ENCODE measurements at regions not wholly inside any gene's neighbourhood (a gene's known extent, or its start where the extent isn't known, plus 50 kb on each side); places are given as distances from the start of the nearest gene placed in this dataset.

DNA sequence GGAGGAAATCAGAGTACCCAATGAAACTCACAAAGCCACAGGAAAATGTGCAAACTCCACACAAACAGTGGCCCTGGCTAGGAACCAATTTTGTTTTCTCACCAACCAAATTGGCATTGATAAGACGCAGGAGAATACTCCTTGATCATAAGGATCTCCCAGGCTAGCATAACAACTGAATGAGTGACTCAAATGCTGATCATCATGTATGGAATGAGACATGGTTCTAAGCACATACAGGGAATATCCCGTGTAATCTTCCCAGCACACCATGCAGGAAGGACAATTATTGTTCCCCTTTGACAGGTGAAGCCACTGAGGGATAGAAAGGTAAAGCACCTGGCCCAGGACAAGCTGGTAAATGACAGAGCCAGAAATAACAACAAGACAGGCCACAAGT is 180.0 kb upstream of the DUSP10 start:
- no peak for DNase-seq
- TF ChIP-seq EZH2 (IDR thresholded peaks at IDR 0.05; ENCODE audit: low read depth), result no peak
- TF ChIP-seq, protein P1, sequence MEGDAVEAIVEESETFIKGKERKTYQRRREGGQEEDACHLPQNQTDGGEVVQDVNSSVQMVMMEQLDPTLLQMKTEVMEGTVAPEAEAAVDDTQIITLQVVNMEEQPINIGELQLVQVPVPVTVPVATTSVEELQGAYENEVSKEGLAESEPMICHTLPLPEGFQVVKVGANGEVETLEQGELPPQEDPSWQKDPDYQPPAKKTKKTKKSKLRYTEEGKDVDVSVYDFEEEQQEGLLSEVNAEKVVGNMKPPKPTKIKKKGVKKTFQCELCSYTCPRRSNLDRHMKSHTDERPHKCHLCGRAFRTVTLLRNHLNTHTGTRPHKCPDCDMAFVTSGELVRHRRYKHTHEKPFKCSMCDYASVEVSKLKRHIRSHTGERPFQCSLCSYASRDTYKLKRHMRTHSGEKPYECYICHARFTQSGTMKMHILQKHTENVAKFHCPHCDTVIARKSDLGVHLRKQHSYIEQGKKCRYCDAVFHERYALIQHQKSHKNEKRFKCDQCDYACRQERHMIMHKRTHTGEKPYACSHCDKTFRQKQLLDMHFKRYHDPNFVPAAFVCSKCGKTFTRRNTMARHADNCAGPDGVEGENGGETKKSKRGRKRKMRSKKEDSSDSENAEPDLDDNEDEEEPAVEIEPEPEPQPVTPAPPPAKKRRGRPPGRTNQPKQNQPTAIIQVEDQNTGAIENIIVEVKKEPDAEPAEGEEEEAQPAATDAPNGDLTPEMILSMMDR (conservative IDR thresholded peaks at IDR 0.05), result no peak
- H3K9me3 ChIP-seq (ENCODE audit: insufficient read depth, low read depth), result no peaks in the 10 kb centered on the region
- H2AFZ ChIP-seq, result no peak overlapping the region
- no peaks in the 10 kb centered on the region for H3K79me2 ChIP-seq (ENCODE audit: low read depth)
- ChIA-PET CTCF (interaction anchor here (0.7 kb wide), 1 partner anchor 88 kb away, joined by 3 read pairs; no protein-coding TSS in a partner anchor), POLR2A (ENCODE audit: unreplicated experiment) (no interaction called here)
- intact Hi-C loops (cut with micrococcal nuclease; ENCODE audit: unreplicated experiment), result no loop called here
- no peaks in the 10 kb centered on the region for H3K36me3 ChIP-seq (ENCODE audit: low read depth)
- no peaks in the 10 kb centered on the region for H3K27me3 ChIP-seq (ENCODE audit: insufficient read depth, low read depth)
- H3K4me1 ChIP-seq (replicated peaks; ENCODE audit: insufficient read depth), result no peaks in the 10 kb centered on the region
- H4K20me1 ChIP-seq (ENCODE audit: insufficient read depth), result no peaks in the 10 kb centered on the region
- no peak overlapping the region for H3K4me2 ChIP-seq
- H3K4me3 ChIP-seq, result no peak overlapping the region
- H3F3A ChIP-seq (ENCODE audit: insufficient read depth, low read depth), result no peaks in the 10 kb centered on the region
- no peak overlapping the region for H3K27ac ChIP-seq
- H3K9me2 ChIP-seq (ENCODE audit: insufficient read depth), result no peaks in the 10 kb centered on the region
- BruUV-seq (replicated peaks), result no TSS peak

DNA sequence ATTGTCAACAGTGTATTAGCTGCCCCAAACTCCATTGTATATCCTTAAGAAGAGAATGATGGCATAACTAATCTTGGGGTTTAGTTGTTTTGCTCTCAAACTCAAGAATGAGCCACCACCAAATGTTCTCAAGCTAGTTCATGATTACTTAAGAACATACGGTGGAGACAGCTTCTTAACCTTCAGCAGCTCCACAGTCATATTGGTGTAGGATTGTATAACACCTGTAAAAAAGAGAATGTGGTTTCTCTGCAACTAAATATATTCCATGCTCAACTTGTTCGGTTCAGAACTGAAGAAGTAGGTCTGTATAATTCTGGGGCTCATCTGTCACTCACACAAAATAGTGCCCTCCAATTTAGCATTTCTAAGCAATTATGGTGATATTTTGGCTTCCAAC is 177.9 kb upstream of the DUSP10 start:
- BruUV-seq (replicated peaks), result no TSS peak
- no peak overlapping the region for H3K4me2 ChIP-seq
- no peaks in the 10 kb centered on the region for H3K9me2 ChIP-seq (ENCODE audit: insufficient read depth)
- TF ChIP-seq EZH2 (IDR thresholded peaks at IDR 0.05; ENCODE audit: low read depth), result no peak
- TF ChIP-seq, protein P1 (conservative IDR thresholded peaks at IDR 0.05), result no peak
- DNase-seq, result no peak
- H3F3A ChIP-seq (ENCODE audit: insufficient read depth, low read depth), result no peaks in the 10 kb centered on the region
- no peak overlapping the region for H3K27ac ChIP-seq
- H3K79me2 ChIP-seq (ENCODE audit: low read depth), result no peaks in the 10 kb centered on the region
- intact Hi-C loops (cut with micrococcal nuclease; ENCODE audit: unreplicated experiment), result no loop called here
- CTCF ChIA-PET, result no interaction called here
- H3K27me3 ChIP-seq (ENCODE audit: insufficient read depth, low read depth), result no peaks in the 10 kb centered on the region
- POLR2A ChIA-PET (ENCODE audit: unreplicated experiment), result no interaction called here
- no peak overlapping the region for H3K4me3 ChIP-seq
- H3K9me3 ChIP-seq (ENCODE audit: insufficient read depth, low read depth), result no peaks in the 10 kb centered on the region
- no peak overlapping the region for H2AFZ ChIP-seq
- no peaks in the 10 kb centered on the region for H3K36me3 ChIP-seq (ENCODE audit: low read depth)
- H4K20me1 ChIP-seq (ENCODE audit: insufficient read depth), result no peaks in the 10 kb centered on the region
- no peaks in the 10 kb centered on the region for H3K4me1 ChIP-seq (replicated peaks; ENCODE audit: insufficient read depth)

DNA sequence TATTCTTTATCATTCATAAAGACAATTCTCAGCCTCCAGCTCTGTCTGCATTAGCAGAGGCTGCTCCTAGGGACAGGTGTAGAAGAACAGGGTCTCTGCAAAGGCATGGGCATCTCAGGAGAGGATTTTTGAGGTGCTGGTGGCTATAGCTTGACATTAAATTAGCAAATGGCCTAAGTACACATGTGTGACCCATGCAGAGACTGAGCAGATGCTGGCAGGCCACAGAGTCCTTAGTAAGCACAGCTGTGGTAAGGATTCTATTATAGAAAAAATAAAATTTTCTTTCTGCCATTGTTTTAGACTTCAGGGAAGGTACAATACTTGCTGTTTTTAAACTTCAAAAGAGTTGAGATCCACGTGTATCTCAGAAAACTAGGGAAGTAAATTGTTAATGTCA is 177.5 kb upstream of the DUSP10 start:
- no TSS peak for BruUV-seq (replicated peaks)
- TF ChIP-seq, protein P1 (conservative IDR thresholded peaks at IDR 0.05), result no peak
- TF ChIP-seq EZH2 (IDR thresholded peaks at IDR 0.05; ENCODE audit: low read depth), result no peak
- DNase-seq, result no peak
- Histone ChIP-seq H4K20me1 (ENCODE audit: insufficient read depth) (no peaks in the 10 kb centered on the region), H3K27ac (no peak overlapping the region), H3K36me3 (ENCODE audit: low read depth) (no peaks in the 10 kb centered on the region), H3K9me2 (ENCODE audit: insufficient read depth) (no peaks in the 10 kb centered on the region), H3K4me2 (no peak overlapping the region), H3K4me3 (no peak overlapping the region), H3K9me3 (ENCODE audit: insufficient read depth, low read depth) (no peaks in the 10 kb centered on the region), H3F3A (ENCODE audit: insufficient read depth, low read depth) (peaks cover under 1% of the 10 kb centered on the region; the same call in 1 of the 2 replicates), H3K79me2 (ENCODE audit: low read depth) (no peaks in the 10 kb centered on the region), H3K4me1 (replicated peaks; ENCODE audit: insufficient read depth) (no peaks in the 10 kb centered on the region; the same call in 1 of the 2 replicates), H2AFZ (no peak overlapping the region), H3K27me3 (ENCODE audit: insufficient read depth, low read depth) (no peaks in the 10 kb centered on the region)
- POLR2A ChIA-PET (ENCODE audit: unreplicated experiment), result no interaction called here
- intact Hi-C loops (cut with micrococcal nuclease; ENCODE audit: unreplicated experiment), result no loop called here
- CTCF ChIA-PET, result no interaction called here

Data from PC-9 (cell line).